GM20431 (cell line): ENCODE measurements at regions not wholly inside any gene's neighbourhood (a gene's known extent, or its start where the extent isn't known, plus 50 kb on each side); places are given as distances from the start of the nearest gene placed in this dataset.

Experiments used
- in situ Hi-C: fragments of 300-500 bp; cut with MseI, MboI; formaldehyde crosslinking; loops from one replicate; pipeline ENCODE4 v1.15.0; 2020; ENCODE audit warnings: low sequenced_read_pairs; ENCODE audit not compliant: unreplicated experiment

GRCh38 chr7:7109934-7110333, 72.4 kb upstream of the C1GALT1 start:
- in situ Hi-C loops = no loop called here

GRCh38 chr7:7110706-7111105, 71.6 kb upstream of the C1GALT1 start:
- in situ Hi-C loops = no loop called here

- in situ Hi-C loops = no loop called here
Observed at GRCh38 chr7:7112868-7113267, 69.5 kb upstream of the C1GALT1 start.

GRCh38 chr7:7114575-7115291, 67.6 kb upstream of the C1GALT1 start:
- in situ Hi-C loops = no loop called here

GRCh38 chr7:7117935-7118586, 64.3 kb upstream of the C1GALT1 start:
- in situ Hi-C loops = no loop called here

GRCh38 chr7:7118822-7119221, 63.5 kb upstream of the C1GALT1 start:
- in situ Hi-C loops = no loop called here

- in situ Hi-C loops = no loop called here
Observed at GRCh38 chr7:7119729-7120128, 62.6 kb upstream of the C1GALT1 start.

- in situ Hi-C loops = no loop called here
Observed at GRCh38 chr7:7122033-7122478, 60.3 kb upstream of the C1GALT1 start.

GRCh38 chr7:7122701-7123281, 59.6 kb upstream of the C1GALT1 start:
- in situ Hi-C loops = no loop called here

- in situ Hi-C loops = no loop called here
Observed at GRCh38 chr7:7125963-7126362, 56.4 kb upstream of the C1GALT1 start.

- in situ Hi-C loops = no loop called here
Observed at GRCh38 chr7:7127773-7128172, 54.6 kb upstream of the C1GALT1 start.

- in situ Hi-C loops = no loop called here
Observed at GRCh38 chr7:7129381-7129780, 53.0 kb upstream of the C1GALT1 start.

- in situ Hi-C loops = no loop called here
Observed at GRCh38 chr7:7131273-7131672, 51.1 kb upstream of the C1GALT1 start.
